Smooth muscle cell (in vitro differentiated cells): ENCODE measurements at regions not wholly inside any gene's neighbourhood (a gene's known extent, or its start where the extent isn't known, plus 50 kb on each side); places are given as distances from the start of the nearest gene placed in this dataset.

Experiments
- DNase-seq: peaks from one replicate; lab custom pipeline; 2025; ENCODE audit not compliant: unreplicated experiment; lab: John Stamatoyannopoulos, UW
- H2AFZ ChIP-seq: fragments of 200-600 bp; sonication (generic); 2 replicates; pipeline ENCODE4 v1.6.0; 2016; ENCODE audit warnings: antibody characterized with exemption, low read depth, mild to moderate bottlenecking
- H3F3A ChIP-seq: fragments of 200-600 bp; sonication (generic); 2 replicates; pipeline ENCODE4 v1.6.0; 2017; ENCODE audit warnings: antibody characterized with exemption, low read depth
- H3K27ac ChIP-seq: fragments of 200-600 bp; sonication (generic); 2 replicates; pipeline ENCODE4 v1.5.1; 2016; ENCODE audit warnings: low read depth, mild to moderate bottlenecking
- H3K27me3 ChIP-seq: fragments of 200-600 bp; sonication (generic); 2 replicates; pipeline ENCODE4 v1.6.1; 2016; ENCODE audit warnings: low read depth, mild to moderate bottlenecking
- H3K36me3 ChIP-seq: fragments of 200-600 bp; sonication (generic); 2 replicates; pipeline ENCODE4 v1.5.1; 2016; ENCODE audit warnings: low read depth
- H3K4me1 ChIP-seq: fragments of 200-600 bp; sonication (generic); 2 replicates; pipeline ENCODE4 v1.5.1; 2016; ENCODE audit warnings: low read depth
- H3K4me2 ChIP-seq: fragments of 200-600 bp; sonication (generic); 2 replicates; pipeline ENCODE4 v1.6.0; 2016; ENCODE audit warnings: mild to moderate bottlenecking
- H3K4me3 ChIP-seq: fragments of 200-600 bp; sonication (generic); 2 replicates; pipeline ENCODE4 v1.5.1; 2016; ENCODE audit warnings: mild to moderate bottlenecking
- H3K79me2 ChIP-seq: fragments of 200-600 bp; sonication (generic); 2 replicates; pipeline ENCODE4 v1.6.0; 2016; ENCODE audit warnings: low read depth, mild to moderate bottlenecking
- H3K9ac ChIP-seq: fragments of 200-600 bp; sonication (generic); 2 replicates; pipeline ENCODE4 v1.6.0; 2016; ENCODE audit warnings: low read depth
- H3K9me3 ChIP-seq: fragments of 200-600 bp; sonication (generic); replicated peaks from 2 replicates; pipeline ENCODE4 v1.5.1; 2016; ENCODE audit warnings: low read depth
- H4K20me1 ChIP-seq: fragments of 200-600 bp; sonication (generic); 2 replicates; pipeline ENCODE4 v1.6.0; 2016; ENCODE audit warnings: low read depth
- CTCF ChIP-seq: fragments of 200-600 bp; sonication (generic); IDR thresholded peaks from 2 replicates; pipeline ENCODE4 v1.5.1; 2017; ENCODE audit warnings: borderline replicate concordance, mild to moderate bottlenecking, antibody characterized with exemption; ENCODE audit not compliant: insufficient read depth, poor library complexity, severe bottlenecking
- WGBS: methylation state at CpG from one replicate; pipeline ENCODE4 v1.1.7; 2016; ENCODE audit warnings: low lambda C conversion rate; 5-methylcytosine and 5-hydroxymethylcytosine counted together

DNA sequence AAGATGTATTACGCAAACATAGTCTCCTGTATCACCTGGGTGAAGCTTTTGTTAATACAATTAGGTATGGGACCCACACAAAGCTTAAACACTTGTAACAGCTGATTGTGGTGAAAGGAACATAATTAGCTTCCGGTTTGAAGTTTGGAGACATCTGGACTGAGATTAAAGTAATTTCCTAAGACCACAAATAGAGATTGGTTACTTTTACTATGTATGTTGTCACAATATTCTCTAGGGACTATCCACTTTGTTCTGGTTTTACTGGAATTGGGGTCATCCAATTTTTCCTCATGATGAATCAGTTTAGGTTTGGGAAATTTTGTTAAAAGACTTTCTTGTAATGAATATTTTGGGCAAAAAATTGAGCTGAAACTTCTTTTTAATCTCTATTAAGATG is 71.8 kb upstream of the SAMSN1 start:
- Histone ChIP-seq H2AFZ (no peak overlapping the region), H4K20me1 (no peaks in the 10 kb centered on the region), H3K27me3 (no peaks in the 10 kb centered on the region), H3F3A (no peaks in the 10 kb centered on the region), H3K9me3 (no peaks in the 10 kb centered on the region), H3K79me2 (no peaks in the 10 kb centered on the region), H3K4me3 (no peak overlapping the region), H3K36me3 (no peaks in the 10 kb centered on the region), H3K27ac (no peak overlapping the region), H3K4me2 (no peak overlapping the region), H3K9ac (no peak overlapping the region), H3K4me1 (no peaks in the 10 kb centered on the region)
- 81% methylated on average over 2 of the region's 2 CpGs for WGBS
- DNase-seq: no peak
- TF ChIP-seq CTCF: no peak

GRCh38 chr21:14617040-14617393 is 70.9 kb upstream of the SAMSN1 start:
- Histone ChIP-seq H4K20me1 (no peaks in the 10 kb centered on the region), H2AFZ (no peak overlapping the region), H3F3A (no peaks in the 10 kb centered on the region), H3K9ac (no peak overlapping the region), H3K4me3 (no peak overlapping the region), H3K9me3 (no peaks in the 10 kb centered on the region), H3K4me2 (no peak overlapping the region), H3K4me1 (no peaks in the 10 kb centered on the region), H3K36me3 (no peaks in the 10 kb centered on the region), H3K27ac (no peak overlapping the region), H3K79me2 (no peaks in the 10 kb centered on the region), H3K27me3 (no peaks in the 10 kb centered on the region)
- DNase-seq: no peak
- TF ChIP-seq CTCF: no peak
- WGBS: 37% methylated on average over 2 of the region's 2 CpGs

GRCh38 chr21:14616380-14617039 is 70.4 kb upstream of the SAMSN1 start:
- H3K9ac ChIP-seq: no peak overlapping the region
- no peaks in the 10 kb centered on the region for H4K20me1 ChIP-seq
- no peaks in the 10 kb centered on the region for H3K27me3 ChIP-seq
- WGBS: 22% methylated on average over 4 of the region's 4 CpGs
- H2AFZ ChIP-seq: no peak overlapping the region
- H3K9me3 ChIP-seq: no peaks in the 10 kb centered on the region
- H3K27ac ChIP-seq: no peak overlapping the region
- H3K36me3 ChIP-seq: no peaks in the 10 kb centered on the region
- H3K4me2 ChIP-seq: no peak overlapping the region
- H3K79me2 ChIP-seq: no peaks in the 10 kb centered on the region
- no peak for DNase-seq
- H3K4me1 ChIP-seq: no peaks in the 10 kb centered on the region
- H3F3A ChIP-seq: no peaks in the 10 kb centered on the region
- no peak for TF ChIP-seq CTCF
- no peak overlapping the region for H3K4me3 ChIP-seq

DNA sequence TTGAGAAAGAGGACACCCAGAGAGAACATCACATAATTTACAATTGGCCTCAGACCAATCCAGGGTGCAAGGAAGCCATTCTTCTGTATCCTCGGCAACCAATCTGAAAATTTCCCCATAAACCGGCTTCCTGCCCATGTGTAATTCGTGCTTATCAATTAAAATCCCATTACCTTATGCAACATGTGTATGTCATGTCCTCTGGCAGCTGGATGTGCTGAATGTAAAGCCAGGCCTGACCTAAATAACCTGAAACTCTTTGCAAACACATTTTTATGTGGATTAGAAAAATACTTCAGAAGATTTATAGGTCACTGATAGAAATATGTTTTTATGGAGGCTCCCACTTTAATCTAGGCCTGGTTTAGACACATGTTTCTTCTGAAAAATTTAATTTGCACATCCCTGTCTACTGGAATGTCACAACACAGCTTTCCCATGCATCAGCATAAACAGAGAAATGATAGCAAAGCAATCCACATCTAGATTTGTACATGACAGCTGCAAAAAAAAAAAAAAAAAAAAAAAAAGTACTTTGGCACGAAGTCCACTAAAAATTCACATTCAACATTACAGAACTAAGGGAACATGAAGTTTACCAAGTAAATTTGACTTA is 69.4 kb upstream of the SAMSN1 start:
- Histone ChIP-seq H3K4me3 (no peak overlapping the region), H3F3A (no peaks in the 10 kb centered on the region), H3K79me2 (no peaks in the 10 kb centered on the region), H3K27me3 (no peaks in the 10 kb centered on the region), H2AFZ (no peak overlapping the region), H3K36me3 (no peaks in the 10 kb centered on the region), H3K9ac (no peak overlapping the region), H3K4me1 (no peaks in the 10 kb centered on the region), H3K9me3 (no peaks in the 10 kb centered on the region), H4K20me1 (no peaks in the 10 kb centered on the region), H3K27ac (no peak overlapping the region), H3K4me2 (no peak overlapping the region)
- DNase-seq: no peak
- WGBS: 55% methylated on average over 4 of the region's 4 CpGs
- no peak for TF ChIP-seq CTCF
